IMR-90 (cell line): ENCODE measurements at regions not wholly inside any gene's neighbourhood (a gene's known extent, or its start where the extent isn't known, plus 50 kb on each side); places are given as distances from the start of the nearest gene placed in this dataset.

Experiments
- ATAC-seq: fragments of 200-7000 bp; cut with Tn5 transposase; 2 replicates; pipeline ENCODE4 v1.9.1; 2020; ENCODE audit warnings: low read depth, mild to moderate bottlenecking, moderate library complexity
- BruUV-seq: library from RNA; stranded (reverse); fragments of 400-500 nt; replicated peaks from 2 replicates; lab custom pipeline; 2021; lab: Mats Ljungman, UMichigan
- CTCF ChIA-PET: fragments of 300-600 bp; formaldehyde crosslinking; extraction: SDS; loops from one replicate; lab custom pipeline; 2021; ENCODE audit warnings: antibody characterized with exemption; lab: Yijun Ruan, JAX
- POLR2A ChIA-PET: fragments of 300-600 bp; sonication (Branson Sonifier 250); formaldehyde crosslinking; loops from one replicate; lab custom pipeline; 2022; ENCODE audit warnings: antibody characterized with exemption; ENCODE audit not compliant: unreplicated experiment; lab: Charles Lee
- DNase-seq: peaks from one replicate; pipeline ENCODE4 v3.0.0; 2013
- H2AFZ ChIP-seq: replicated peaks from 2 replicates; pipeline ENCODE3; 2013; ENCODE audit warnings: low read length, mild to moderate bottlenecking; ENCODE audit not compliant: poor library complexity
- H2AK5ac ChIP-seq: 2 replicates; pipeline ENCODE4 v1.6.1; 2013; ENCODE audit warnings: low read depth, low read length, inconsistent platforms
- H2AK9ac ChIP-seq: replicated peaks from 2 replicates; pipeline ENCODE3; 2013; ENCODE audit warnings: mild to moderate bottlenecking, low read depth, low read length, moderate library complexity; ENCODE audit not compliant: poor library complexity
- H2BK120ac ChIP-seq: 2 replicates; pipeline ENCODE4 v1.6.1; 2013; ENCODE audit warnings: low read depth, low read length, inconsistent platforms
- H2BK15ac ChIP-seq: 3 replicates; pipeline ENCODE4 v1.6.1; 2013; ENCODE audit warnings: low read depth, low read length, inconsistent platforms
- H2BK20ac ChIP-seq: 2 replicates; pipeline ENCODE4 v1.6.1; 2013; ENCODE audit warnings: low read depth, mild to moderate bottlenecking, inconsistent platforms, low read length, moderate library complexity
- H2BK5ac ChIP-seq: 2 replicates; pipeline ENCODE4 v1.6.1; 2013; ENCODE audit warnings: mild to moderate bottlenecking, low read depth, low read length, inconsistent platforms; ENCODE audit not compliant: poor library complexity, severe bottlenecking
- H3K14ac ChIP-seq: replicated peaks from 2 replicates; pipeline ENCODE4 v1.6.1; 2013; ENCODE audit warnings: low read depth, low read length, inconsistent platforms
- H3K18ac ChIP-seq: 2 replicates; pipeline ENCODE4 v1.6.1; 2013; ENCODE audit warnings: low read depth, low read length, control low read depth
- H3K23ac ChIP-seq: 2 replicates; pipeline ENCODE4 v1.6.1; 2013; ENCODE audit warnings: low read depth, low read length, inconsistent platforms
- H3K27ac ChIP-seq: 2 replicates; pipeline ENCODE4 v1.5.1; 2013; ENCODE audit warnings: mild to moderate bottlenecking, control low read depth, low read length; ENCODE audit not compliant: insufficient read depth
- H3K27me3 ChIP-seq: 2 replicates; pipeline ENCODE4 v1.6.1; 2013; ENCODE audit warnings: low read length; ENCODE audit not compliant: control insufficient read depth, insufficient read depth
- H3K36me3 ChIP-seq: 2 replicates; pipeline ENCODE4 v1.6.1; 2013; ENCODE audit warnings: low read length, mixed read lengths; ENCODE audit not compliant: control insufficient read depth, insufficient read depth
- H3K4ac ChIP-seq: 2 replicates; pipeline ENCODE4 v1.6.1; 2013; ENCODE audit warnings: low read depth, low read length, inconsistent platforms
- H3K4me1 ChIP-seq: 2 replicates; pipeline ENCODE4 v1.6.1; 2013; ENCODE audit warnings: low read length, mixed read lengths; ENCODE audit not compliant: control insufficient read depth, insufficient read depth
- H3K4me2 ChIP-seq: 2 replicates; pipeline ENCODE4 v1.6.1; 2013; ENCODE audit warnings: low read depth, mild to moderate bottlenecking, control low read depth, low read length, moderate library complexity
- H3K4me3 ChIP-seq: 2 replicates; pipeline ENCODE4 v1.5.1; 2013; ENCODE audit warnings: low read depth, mild to moderate bottlenecking, control low read depth, low read length, moderate library complexity; ENCODE audit not compliant: insufficient read depth
- H3K56ac ChIP-seq: 2 replicates; pipeline ENCODE4 v1.6.1; 2013; ENCODE audit warnings: low read length, inconsistent platforms; ENCODE audit not compliant: insufficient read depth; ENCODE audit errors: extremely low read depth
- H3K79me1 ChIP-seq, 2 experiments: 2 replicates each; pipeline ENCODE4 v1.6.1; 2013; ENCODE audit warnings: low read length in 2 of 2, inconsistent platforms in 1 of 2, low read depth in 1 of 2
- H3K9ac ChIP-seq: 2 replicates; pipeline ENCODE4 v1.6.1; 2013; ENCODE audit warnings: low read depth, low read length, control low read depth
- H3K9me1 ChIP-seq: 2 replicates; pipeline ENCODE4 v1.6.1; 2013; ENCODE audit warnings: low read length, inconsistent platforms; ENCODE audit not compliant: insufficient read depth
- H3K9me3 ChIP-seq: 2 replicates; pipeline ENCODE4 v1.6.1; 2013; ENCODE audit warnings: low read length; ENCODE audit not compliant: control insufficient read depth, insufficient read depth
- H4K20me1 ChIP-seq: 2 replicates; pipeline ENCODE4 v1.6.1; 2013; ENCODE audit warnings: low read length, inconsistent platforms; ENCODE audit not compliant: insufficient read depth
- H4K5ac ChIP-seq: 2 replicates; pipeline ENCODE4 v1.6.1; 2013; ENCODE audit warnings: mild to moderate bottlenecking, low read depth, low read length, control low read depth
- H4K8ac ChIP-seq, 2 experiments: 2 replicates each; pipeline ENCODE4 v1.6.1; 2013; ENCODE audit warnings: low read depth in 2 of 2, low read length in 2 of 2, control low read depth in 1 of 2, inconsistent platforms in 1 of 2
- H4K91ac ChIP-seq: 2 replicates; pipeline ENCODE4 v1.6.1; 2013; ENCODE audit warnings: low read depth, low read length, inconsistent platforms; ENCODE audit not compliant: insufficient read depth
- BHLHE40 ChIP-seq: fragments of 150-350 bp; IDR thresholded peaks from 2 replicates; pipeline ENCODE4 v1.6.1; 2016; ENCODE audit warnings: mild to moderate bottlenecking, low read depth, low read length
- CEBPB ChIP-seq: IDR thresholded peaks from 2 replicates; pipeline ENCODE4 v1.6.1; 2012; ENCODE audit warnings: low read depth, low read length, improper control_type of control experiment
- CHD1 ChIP-seq: IDR thresholded peaks from 2 replicates; pipeline ENCODE4 v1.6.1; 2012; ENCODE audit warnings: low read depth, low read length, improper control_type of control experiment
- ELK1 ChIP-seq: fragments of 150-350 bp; IDR thresholded peaks from 2 replicates; pipeline ENCODE4 v1.6.1; 2016; ENCODE audit warnings: low read depth, mild to moderate bottlenecking, low read length, moderate library complexity, borderline replicate concordance
- FOS ChIP-seq: fragments of 150-350 bp; IDR thresholded peaks from 2 replicates; pipeline ENCODE4 v1.6.1; 2016; ENCODE audit warnings: low read depth, low read length
- MAFK ChIP-seq: IDR thresholded peaks from 2 replicates; pipeline ENCODE4 v1.6.1; 2012; ENCODE audit warnings: low read depth, low read length, improper control_type of control experiment
- MAZ ChIP-seq: IDR thresholded peaks from 2 replicates; pipeline ENCODE4 v1.6.1; 2012; ENCODE audit warnings: low read depth, mild to moderate bottlenecking, low read length, improper control_type of control experiment, moderate library complexity, borderline replicate concordance
- MXI1 ChIP-seq: IDR thresholded peaks from 2 replicates; pipeline ENCODE4 v1.6.1; 2012; ENCODE audit warnings: low read depth, mild to moderate bottlenecking, low read length, moderate library complexity, borderline replicate concordance
- NFE2L2 ChIP-seq: fragments of 150-350 bp; IDR thresholded peaks from 2 replicates; pipeline ENCODE4 v1.6.1; 2016; ENCODE audit warnings: low read depth, mild to moderate bottlenecking, low read length
- POLR2A ChIP-seq: IDR thresholded peaks from 2 replicates; pipeline ENCODE4 v1.6.1; 2012; ENCODE audit warnings: mild to moderate bottlenecking, low read depth, low read length
- RAD21 ChIP-seq: IDR thresholded peaks from 2 replicates; pipeline ENCODE4 v1.6.1; 2012; ENCODE audit warnings: low read length, improper control_type of control experiment
- RCOR1 ChIP-seq: IDR thresholded peaks from 2 replicates; pipeline ENCODE4 v1.6.1; 2012; ENCODE audit warnings: mild to moderate bottlenecking, low read length, improper control_type of control experiment; ENCODE audit not compliant: insufficient replicate concordance
- RFX5 ChIP-seq: IDR thresholded peaks from 2 replicates; pipeline ENCODE4 v1.8.0; 2012; ENCODE audit warnings: low read depth, mild to moderate bottlenecking, low read length, moderate library complexity
- SMC3 ChIP-seq: fragments of 150-350 bp; IDR thresholded peaks from 2 replicates; pipeline ENCODE4 v1.6.1; 2016; ENCODE audit warnings: low read depth, mild to moderate bottlenecking, antibody characterized with exemption, low read length, moderate library complexity
- WGBS, 2 experiments: methylation state at CpG; one replicate each; pipeline versions ENCODE4 v1.1.5 to v1.1.7; 2013; ENCODE audit warnings: missing lambda C conversion rate in 2 of 2; ENCODE audit not compliant: insufficient read length in 1 of 2; ENCODE audit errors: extremely low coverage in 2 of 2; 5-methylcytosine and 5-hydroxymethylcytosine counted together
- dilution Hi-C: fragments of 300-500 bp; cut with HindIII; formaldehyde crosslinking; loops from one replicate; pipeline ENCODE4 v1.14.3; 2018; ENCODE audit warnings: low sequenced_read_pairs; ENCODE audit not compliant: unreplicated experiment
- in situ Hi-C: fragments of 300-500 bp; cut with MboI; formaldehyde crosslinking; loops from 3 replicates; pipeline ENCODE4 v1.14.3; 2019; ENCODE audit warnings: low sequenced_read_pairs, inconsistent platforms, mixed read lengths
- intact Hi-C: fragments of 100-400 bp; cut with micrococcal nuclease; formaldehyde crosslinking; loops from 2 replicates; pipeline ENCODE4 v1.10.0; 2022
- TF ChIP-seq, protein P1 (sequence below): fragments of 150-350 bp; IDR thresholded peaks from 2 replicates; pipeline ENCODE4 v1.6.1; 2017; ENCODE audit warnings: mild to moderate bottlenecking, antibody characterized with exemption, low read length, low read depth
- TF ChIP-seq, protein P2 (sequence below): conservative IDR thresholded peaks from 2 replicates; pipeline ENCODE4 v1.5.1; 2012; ENCODE audit warnings: mild to moderate bottlenecking, low read depth, low read length, improper control_type of control experiment

- no peaks in the 10 kb centered on the region for H4K20me1 ChIP-seq
- no peak overlapping the region for H3K27ac ChIP-seq
- H2AK9ac ChIP-seq, result no peak overlapping the region
- H3K14ac ChIP-seq, result no peak overlapping the region
- TF ChIP-seq MXI1 (no peak), FOS (no peak), NFE2L2 (no peak), MAZ (no peak), CEBPB (no peak), BHLHE40 (no peak), MAFK (no peak), SMC3 (no peak), ELK1 (no peak), CHD1 (no peak), RAD21 (no peak), POLR2A (no peak), RCOR1 (no peak), RFX5 (no peak)
- TF ChIP-seq, protein P1, sequence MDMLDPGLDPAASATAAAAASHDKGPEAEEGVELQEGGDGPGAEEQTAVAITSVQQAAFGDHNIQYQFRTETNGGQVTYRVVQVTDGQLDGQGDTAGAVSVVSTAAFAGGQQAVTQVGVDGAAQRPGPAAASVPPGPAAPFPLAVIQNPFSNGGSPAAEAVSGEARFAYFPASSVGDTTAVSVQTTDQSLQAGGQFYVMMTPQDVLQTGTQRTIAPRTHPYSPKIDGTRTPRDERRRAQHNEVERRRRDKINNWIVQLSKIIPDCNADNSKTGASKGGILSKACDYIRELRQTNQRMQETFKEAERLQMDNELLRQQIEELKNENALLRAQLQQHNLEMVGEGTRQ, result no peak
- TF ChIP-seq, protein P2, sequence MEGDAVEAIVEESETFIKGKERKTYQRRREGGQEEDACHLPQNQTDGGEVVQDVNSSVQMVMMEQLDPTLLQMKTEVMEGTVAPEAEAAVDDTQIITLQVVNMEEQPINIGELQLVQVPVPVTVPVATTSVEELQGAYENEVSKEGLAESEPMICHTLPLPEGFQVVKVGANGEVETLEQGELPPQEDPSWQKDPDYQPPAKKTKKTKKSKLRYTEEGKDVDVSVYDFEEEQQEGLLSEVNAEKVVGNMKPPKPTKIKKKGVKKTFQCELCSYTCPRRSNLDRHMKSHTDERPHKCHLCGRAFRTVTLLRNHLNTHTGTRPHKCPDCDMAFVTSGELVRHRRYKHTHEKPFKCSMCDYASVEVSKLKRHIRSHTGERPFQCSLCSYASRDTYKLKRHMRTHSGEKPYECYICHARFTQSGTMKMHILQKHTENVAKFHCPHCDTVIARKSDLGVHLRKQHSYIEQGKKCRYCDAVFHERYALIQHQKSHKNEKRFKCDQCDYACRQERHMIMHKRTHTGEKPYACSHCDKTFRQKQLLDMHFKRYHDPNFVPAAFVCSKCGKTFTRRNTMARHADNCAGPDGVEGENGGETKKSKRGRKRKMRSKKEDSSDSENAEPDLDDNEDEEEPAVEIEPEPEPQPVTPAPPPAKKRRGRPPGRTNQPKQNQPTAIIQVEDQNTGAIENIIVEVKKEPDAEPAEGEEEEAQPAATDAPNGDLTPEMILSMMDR, result no peak
- no peak overlapping the region for H4K8ac ChIP-seq
- no peaks in the 10 kb centered on the region for H3K27me3 ChIP-seq
- no peak overlapping the region for H2BK20ac ChIP-seq
- ChIA-PET CTCF (no interaction called here), POLR2A (no interaction called here)
- H2AFZ ChIP-seq, result no peak overlapping the region
- H3K9ac ChIP-seq, result no peak overlapping the region
- no peaks in the 10 kb centered on the region for H3K9me1 ChIP-seq
- no peak overlapping the region for H2BK120ac ChIP-seq
- BruUV-seq, result no TSS peak
- H3K4me1 ChIP-seq, result no peaks in the 10 kb centered on the region
- no peak overlapping the region for H3K18ac ChIP-seq
- H2BK5ac ChIP-seq, result no peak overlapping the region
- H3K23ac ChIP-seq, result no peak overlapping the region
- no peak overlapping the region for H4K91ac ChIP-seq
- in situ Hi-C loops, result no loop called here
- DNase-seq (no peak), ATAC-seq (no peak)
- H3K36me3 ChIP-seq, result no peaks in the 10 kb centered on the region
- H3K4me3 ChIP-seq, result no peak overlapping the region
- WGBS, 2 experiments, result no CpG with 5 or more reads among the region's 2 CpGs
- H3K9me3 ChIP-seq, result peaks cover 9% of the 10 kb centered on the region
- dilution Hi-C loops, result no loop called here
- H3K56ac ChIP-seq, result no peak overlapping the region
- no peak overlapping the region for H4K5ac ChIP-seq
- H3K79me1 ChIP-seq, result no peaks in the 10 kb centered on the region
- no peak overlapping the region for H2BK15ac ChIP-seq
- H3K4ac ChIP-seq, result no peak overlapping the region
- intact Hi-C loops, result no loop called here
- H2AK5ac ChIP-seq, result no peak overlapping the region
- H3K4me2 ChIP-seq, result no peak overlapping the region
Measured at GRCh38 chr22:34845391-34845790, 220.6 kb upstream of the ISX start.
